Body of pancreas (tissue), 4 donors: ENCODE measurements at regions not wholly inside any gene's neighbourhood (a gene's known extent, or its start where the extent isn't known, plus 50 kb on each side); places are given as distances from the start of the nearest gene placed in this dataset.

Experiments
- CTCF ChIP-seq, 7 experiments: fragments of 450-650 bp in 4 of 7; fragments of 200-600 bp in 3 of 7; sonication (generic) in 3 of 7; IDR thresholded peaks; one replicate each; pipeline ENCODE4 v1.5.1; 2016 to 2019; ENCODE audit warnings: antibody characterized with exemption in 7 of 7
- POLR2A ChIP-seq, 3 donors: fragments of 450-650 bp; IDR thresholded peaks; one replicate each; pipeline ENCODE4 v1.6.1; 2016; ENCODE audit warnings: antibody characterized with exemption in 3 of 3, mild to moderate bottlenecking in 2 of 3

DNA sequence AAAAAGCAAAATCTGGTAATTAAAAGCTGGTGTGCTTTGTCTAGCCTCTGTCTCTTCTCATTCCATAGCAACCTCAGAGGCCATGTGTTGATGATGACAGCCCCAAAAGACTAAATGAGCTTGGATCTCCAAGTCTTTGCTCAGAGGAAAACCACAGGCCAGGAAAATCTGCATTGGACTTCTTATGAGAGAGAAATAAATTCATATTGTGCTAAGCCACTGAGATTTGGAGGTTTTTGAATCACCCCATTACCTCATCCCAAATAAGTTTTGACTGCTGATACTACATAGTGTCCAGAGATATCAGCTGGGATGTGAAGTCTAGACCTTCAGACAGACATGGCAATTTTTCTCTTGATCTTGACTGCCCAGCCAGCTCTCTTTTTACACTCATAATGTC, 178.6 kb upstream of the DIPK2B start:
- TF ChIP-seq CTCF (IDR thresholded peaks at IDR 0.05) (no peak), POLR2A (IDR thresholded peaks at IDR 0.05) (no peak)
